GM23338 (cell line): ENCODE measurements at regions not wholly inside any gene's neighbourhood (a gene's known extent, or its start where the extent isn't known, plus 50 kb on each side); places are given as distances from the start of the nearest gene placed in this dataset.

ENCODE experiments used
- ATAC-seq: fragments of 200-7000 bp; cut with Tn5 transposase; 3 replicates; pipeline ENCODE4 v1.9.1; 2020
- DNase-seq: peaks from one replicate; pipeline ENCODE4 v3.0.0-alpha.2; 2015; ENCODE audit warnings: low spot score
- H2AFZ ChIP-seq: fragments of 200-600 bp; sonication (generic); 2 replicates; pipeline ENCODE4 v1.8.0; 2016; ENCODE audit warnings: antibody characterized with exemption, mild to moderate bottlenecking, moderate library complexity
- H3F3A ChIP-seq: fragments of 200-600 bp; sonication (generic); replicated peaks from 2 replicates; pipeline ENCODE4 v1.8.0; 2017; ENCODE audit warnings: antibody characterized with exemption, mixed run types, low read depth
- H3K27ac ChIP-seq: fragments of 200-600 bp; sonication (generic); 2 replicates; pipeline ENCODE4 v1.6.1; 2016; ENCODE audit warnings: low read depth
- H3K27me3 ChIP-seq: fragments of 200-600 bp; sonication (generic); 2 replicates; pipeline ENCODE4 v1.8.0; 2016; ENCODE audit warnings: mild to moderate bottlenecking, mixed run types, moderate library complexity; ENCODE audit not compliant: insufficient read depth
- H3K36me3 ChIP-seq: fragments of 200-600 bp; sonication (generic); 2 replicates; pipeline ENCODE4 v1.8.0; 2016; ENCODE audit warnings: mild to moderate bottlenecking; ENCODE audit not compliant: insufficient read depth
- H3K4me1 ChIP-seq: fragments of 200-600 bp; sonication (generic); 2 replicates; pipeline ENCODE4 v1.8.0; 2016; ENCODE audit warnings: mild to moderate bottlenecking, moderate library complexity; ENCODE audit not compliant: insufficient read depth
- H3K4me2 ChIP-seq: fragments of 200-600 bp; sonication (generic); 2 replicates; pipeline ENCODE4 v1.7.1; 2017; ENCODE audit warnings: mixed run types
- H3K4me3 ChIP-seq: fragments of 200-600 bp; sonication (generic); 2 replicates; pipeline ENCODE4 v1.6.1; 2016; ENCODE audit warnings: mixed run types
- H3K79me2 ChIP-seq: fragments of 200-600 bp; sonication (generic); replicated peaks from 2 replicates; pipeline ENCODE4 v1.8.0; 2017; ENCODE audit warnings: mild to moderate bottlenecking; ENCODE audit not compliant: insufficient read depth
- H3K9me2 ChIP-seq: fragments of 200-600 bp; sonication (generic); 2 replicates; pipeline ENCODE4 v1.8.0; 2017; ENCODE audit not compliant: insufficient read depth
- H4K20me1 ChIP-seq: fragments of 200-600 bp; sonication (generic); replicated peaks from 2 replicates; pipeline ENCODE4 v1.8.0; 2017; ENCODE audit warnings: mild to moderate bottlenecking; ENCODE audit not compliant: insufficient read depth
- H3K27ac Mint-ChIP-seq: 2 replicates; pipeline ENCODE4 v1.8.0; 2020; ENCODE audit warnings: inconsistent platforms, mild to moderate bottlenecking, moderate library complexity, mixed read lengths
- H3K27me3 Mint-ChIP-seq: 3 replicates; pipeline ENCODE4 v1.8.0; 2022; ENCODE audit warnings: low read depth, mild to moderate bottlenecking, moderate library complexity, mixed read lengths, inconsistent platforms; ENCODE audit not compliant: insufficient read depth, poor library complexity
- H3K36me3 Mint-ChIP-seq: 3 replicates; pipeline ENCODE4 v1.8.0; 2021; ENCODE audit warnings: low read depth, mild to moderate bottlenecking, inconsistent platforms, moderate library complexity, mixed read lengths
- H3K4me1 Mint-ChIP-seq: 3 replicates; pipeline ENCODE4 v1.8.0; 2020; ENCODE audit warnings: mild to moderate bottlenecking, inconsistent platforms, mixed read lengths
- H3K4me3 Mint-ChIP-seq: 3 replicates; pipeline ENCODE4 v1.8.0; 2021; ENCODE audit warnings: moderate library complexity, mild to moderate bottlenecking, inconsistent platforms, mixed read lengths
- H3K9me3 Mint-ChIP-seq: 3 replicates; pipeline ENCODE4 v1.8.0; 2020; ENCODE audit warnings: moderate library complexity, mild to moderate bottlenecking, inconsistent platforms, mixed read lengths
- CREB1 ChIP-seq: fragments of 250-450 bp; sonication (Bioruptor Pico); IDR thresholded peaks from 2 replicates; pipeline ENCODE4 v1.5.0; 2020; ENCODE audit warnings: low read depth, mild to moderate bottlenecking, moderate library complexity
- EZH2phosphoT487 ChIP-seq: fragments of 200-600 bp; sonication (generic); IDR thresholded peaks from one replicate; pipeline ENCODE4 v1.8.1; 2018; ENCODE audit warnings: antibody characterized with exemption; ENCODE audit not compliant: unreplicated experiment
- JUNB ChIP-seq: IDR thresholded peaks from one replicate; pipeline ENCODE4 v1.6.1; 2016; ENCODE audit warnings: antibody characterized with exemption; ENCODE audit not compliant: unreplicated experiment
- NANOG ChIP-seq: IDR thresholded peaks from 2 replicates; pipeline ENCODE4 v1.6.1; 2016; ENCODE audit warnings: antibody characterized with exemption, borderline replicate concordance
- POLR2AphosphoS5 ChIP-seq: IDR thresholded peaks from 2 replicates; pipeline ENCODE4 v1.6.1; 2016; ENCODE audit warnings: antibody characterized with exemption, low read depth
- STAT1 ChIP-seq: IDR thresholded peaks from one replicate; pipeline ENCODE4 v1.6.1; 2016; ENCODE audit warnings: antibody characterized with exemption; ENCODE audit not compliant: unreplicated experiment
- ZNF114 ChIP-seq: fragments of 250-450 bp; sonication (Bioruptor Pico); IDR thresholded peaks from 2 replicates; pipeline ENCODE4 v1.5.0; 2020; ENCODE audit warnings: mild to moderate bottlenecking, moderate library complexity
- ZNF331 ChIP-seq: fragments of 250-450 bp; sonication (Bioruptor Pico); IDR thresholded peaks from 2 replicates; pipeline ENCODE4 v1.5.0; 2020; ENCODE audit warnings: low read depth, mild to moderate bottlenecking, moderate library complexity
- TF ChIP-seq, protein P1 (sequence below), 2 experiments: fragments of 200-600 bp in 1 of 2; sonication (generic) in 1 of 2; conservative IDR thresholded peaks; 2 replicates each; pipeline versions ENCODE4 v1.5.1 to v1.6.1; 2016 to 2017; ENCODE audit warnings: antibody characterized with exemption in 2 of 2, low read depth in 2 of 2, mild to moderate bottlenecking in 2 of 2, moderate library complexity in 1 of 2
- TF ChIP-seq, protein P2 (sequence below): IDR thresholded peaks from one replicate; pipeline ENCODE4 v1.6.1; 2018; ENCODE audit warnings: antibody characterized with exemption; ENCODE audit not compliant: unreplicated experiment
- TF ChIP-seq, protein P3 (sequence below): IDR thresholded peaks from 2 replicates; pipeline ENCODE4 v1.6.1; 2016; ENCODE audit warnings: antibody characterized with exemption

DNA sequence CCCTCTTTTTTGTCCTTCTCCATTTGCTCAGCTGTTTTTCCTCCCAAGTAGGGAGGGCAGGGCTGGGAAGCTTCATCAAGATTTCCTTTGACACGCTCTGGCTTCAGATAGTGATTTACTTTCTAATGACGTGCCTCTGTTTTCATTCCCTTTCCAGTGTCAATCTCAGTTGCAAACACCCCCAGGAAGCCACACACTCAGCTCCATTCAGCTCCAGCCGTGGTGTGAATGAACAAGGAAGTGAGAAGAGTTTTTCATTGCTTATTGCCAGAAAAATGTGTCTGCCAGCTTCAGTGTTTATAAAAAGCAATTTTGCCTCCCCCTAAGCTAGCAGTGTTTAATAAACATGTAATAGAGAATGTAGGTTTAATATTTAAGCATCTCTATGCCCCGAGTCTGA is 108.7 kb upstream of the DPP6 start:
- Histone ChIP-seq H2AFZ (no peak overlapping the region), H3K36me3 (peaks cover 14% of the 10 kb centered on the region; the same call in 1 of the 2 replicates), H3K4me3 (no peak overlapping the region), H3K4me1 (no peaks in the 10 kb centered on the region), H3K9me2 (no peaks in the 10 kb centered on the region), H3K27me3 (no peaks in the 10 kb centered on the region), H3K79me2 (no peaks in the 10 kb centered on the region), H4K20me1 (no peaks in the 10 kb centered on the region), H3K4me2 (no peak overlapping the region), H3F3A (no peaks in the 10 kb centered on the region), H3K27ac (no peak overlapping the region)
- peaks cover 24% of the 10 kb centered on the region for H3K36me3 Mint-ChIP-seq
- H3K9me3 Mint-ChIP-seq = peaks cover 93% of the 10 kb centered on the region
- no peak overlapping the region for H3K27ac Mint-ChIP-seq
- no peaks in the 10 kb centered on the region for H3K27me3 Mint-ChIP-seq
- no peak overlapping the region for H3K4me3 Mint-ChIP-seq
- ATAC-seq = no peak
- peaks cover 11% of the 10 kb centered on the region for H3K4me1 Mint-ChIP-seq
- TF ChIP-seq POLR2AphosphoS5 (no peak), JUNB (no peak), EZH2phosphoT487 (no peak), STAT1 (no peak), CREB1 (no peak), NANOG (no peak)
- TF ChIP-seq, protein P1, sequence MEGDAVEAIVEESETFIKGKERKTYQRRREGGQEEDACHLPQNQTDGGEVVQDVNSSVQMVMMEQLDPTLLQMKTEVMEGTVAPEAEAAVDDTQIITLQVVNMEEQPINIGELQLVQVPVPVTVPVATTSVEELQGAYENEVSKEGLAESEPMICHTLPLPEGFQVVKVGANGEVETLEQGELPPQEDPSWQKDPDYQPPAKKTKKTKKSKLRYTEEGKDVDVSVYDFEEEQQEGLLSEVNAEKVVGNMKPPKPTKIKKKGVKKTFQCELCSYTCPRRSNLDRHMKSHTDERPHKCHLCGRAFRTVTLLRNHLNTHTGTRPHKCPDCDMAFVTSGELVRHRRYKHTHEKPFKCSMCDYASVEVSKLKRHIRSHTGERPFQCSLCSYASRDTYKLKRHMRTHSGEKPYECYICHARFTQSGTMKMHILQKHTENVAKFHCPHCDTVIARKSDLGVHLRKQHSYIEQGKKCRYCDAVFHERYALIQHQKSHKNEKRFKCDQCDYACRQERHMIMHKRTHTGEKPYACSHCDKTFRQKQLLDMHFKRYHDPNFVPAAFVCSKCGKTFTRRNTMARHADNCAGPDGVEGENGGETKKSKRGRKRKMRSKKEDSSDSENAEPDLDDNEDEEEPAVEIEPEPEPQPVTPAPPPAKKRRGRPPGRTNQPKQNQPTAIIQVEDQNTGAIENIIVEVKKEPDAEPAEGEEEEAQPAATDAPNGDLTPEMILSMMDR (conservative IDR thresholded peaks at IDR 0.05; ENCODE audit: low read depth in 2 of 2) = no peak
- TF ChIP-seq, protein P2, sequence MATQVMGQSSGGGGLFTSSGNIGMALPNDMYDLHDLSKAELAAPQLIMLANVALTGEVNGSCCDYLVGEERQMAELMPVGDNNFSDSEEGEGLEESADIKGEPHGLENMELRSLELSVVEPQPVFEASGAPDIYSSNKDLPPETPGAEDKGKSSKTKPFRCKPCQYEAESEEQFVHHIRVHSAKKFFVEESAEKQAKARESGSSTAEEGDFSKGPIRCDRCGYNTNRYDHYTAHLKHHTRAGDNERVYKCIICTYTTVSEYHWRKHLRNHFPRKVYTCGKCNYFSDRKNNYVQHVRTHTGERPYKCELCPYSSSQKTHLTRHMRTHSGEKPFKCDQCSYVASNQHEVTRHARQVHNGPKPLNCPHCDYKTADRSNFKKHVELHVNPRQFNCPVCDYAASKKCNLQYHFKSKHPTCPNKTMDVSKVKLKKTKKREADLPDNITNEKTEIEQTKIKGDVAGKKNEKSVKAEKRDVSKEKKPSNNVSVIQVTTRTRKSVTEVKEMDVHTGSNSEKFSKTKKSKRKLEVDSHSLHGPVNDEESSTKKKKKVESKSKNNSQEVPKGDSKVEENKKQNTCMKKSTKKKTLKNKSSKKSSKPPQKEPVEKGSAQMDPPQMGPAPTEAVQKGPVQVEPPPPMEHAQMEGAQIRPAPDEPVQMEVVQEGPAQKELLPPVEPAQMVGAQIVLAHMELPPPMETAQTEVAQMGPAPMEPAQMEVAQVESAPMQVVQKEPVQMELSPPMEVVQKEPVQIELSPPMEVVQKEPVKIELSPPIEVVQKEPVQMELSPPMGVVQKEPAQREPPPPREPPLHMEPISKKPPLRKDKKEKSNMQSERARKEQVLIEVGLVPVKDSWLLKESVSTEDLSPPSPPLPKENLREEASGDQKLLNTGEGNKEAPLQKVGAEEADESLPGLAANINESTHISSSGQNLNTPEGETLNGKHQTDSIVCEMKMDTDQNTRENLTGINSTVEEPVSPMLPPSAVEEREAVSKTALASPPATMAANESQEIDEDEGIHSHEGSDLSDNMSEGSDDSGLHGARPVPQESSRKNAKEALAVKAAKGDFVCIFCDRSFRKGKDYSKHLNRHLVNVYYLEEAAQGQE = no peak
- TF ChIP-seq, protein P3, sequence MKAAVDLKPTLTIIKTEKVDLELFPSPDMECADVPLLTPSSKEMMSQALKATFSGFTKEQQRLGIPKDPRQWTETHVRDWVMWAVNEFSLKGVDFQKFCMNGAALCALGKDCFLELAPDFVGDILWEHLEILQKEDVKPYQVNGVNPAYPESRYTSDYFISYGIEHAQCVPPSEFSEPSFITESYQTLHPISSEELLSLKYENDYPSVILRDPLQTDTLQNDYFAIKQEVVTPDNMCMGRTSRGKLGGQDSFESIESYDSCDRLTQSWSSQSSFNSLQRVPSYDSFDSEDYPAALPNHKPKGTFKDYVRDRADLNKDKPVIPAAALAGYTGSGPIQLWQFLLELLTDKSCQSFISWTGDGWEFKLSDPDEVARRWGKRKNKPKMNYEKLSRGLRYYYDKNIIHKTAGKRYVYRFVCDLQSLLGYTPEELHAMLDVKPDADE = no peak
- DNase-seq = no peak

DNA sequence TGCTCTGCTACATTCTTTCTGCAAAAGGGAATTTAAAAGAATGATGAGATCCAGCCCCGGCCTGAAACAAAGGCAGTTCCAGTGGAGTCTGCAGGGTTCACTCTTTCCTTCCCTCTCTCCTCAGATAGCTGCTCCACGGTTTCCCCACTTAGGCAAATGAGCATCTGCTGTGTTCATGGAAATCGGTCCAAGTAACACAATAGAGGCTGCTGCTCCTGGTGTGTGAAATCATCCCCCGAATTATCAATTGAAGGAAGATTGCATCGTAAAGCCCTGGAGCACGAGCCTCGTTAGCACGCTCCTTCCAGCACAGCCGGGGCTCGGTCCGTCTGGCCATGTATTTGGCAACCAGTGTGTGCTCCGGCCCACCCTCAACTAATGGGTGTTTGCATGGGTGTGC is 108.3 kb upstream of the DPP6 start:
- peaks cover 11% of the 10 kb centered on the region for H3K4me1 Mint-ChIP-seq
- peaks cover 93% of the 10 kb centered on the region for H3K9me3 Mint-ChIP-seq
- H3K36me3 Mint-ChIP-seq = peaks cover 24% of the 10 kb centered on the region
- Histone ChIP-seq H3K4me1 (no peaks in the 10 kb centered on the region), H4K20me1 (no peaks in the 10 kb centered on the region), H2AFZ (no peak overlapping the region), H3K4me3 (no peak overlapping the region), H3K79me2 (no peaks in the 10 kb centered on the region), H3F3A (no peaks in the 10 kb centered on the region), H3K9me2 (no peaks in the 10 kb centered on the region), H3K36me3 (peaks cover 11% of the 10 kb centered on the region; the same call in 1 of the 2 replicates), H3K27me3 (no peaks in the 10 kb centered on the region), H3K27ac (no peak overlapping the region), H3K4me2 (no peak overlapping the region)
- DNase-seq (no peak), ATAC-seq (no peak)
- H3K27me3 Mint-ChIP-seq = no peaks in the 10 kb centered on the region
- no peak overlapping the region for H3K4me3 Mint-ChIP-seq
- no peak overlapping the region for H3K27ac Mint-ChIP-seq
- no peak for TF ChIP-seq POLR2AphosphoS5
- TF ChIP-seq EZH2phosphoT487 = no peak
- TF ChIP-seq STAT1 = no peak
- no peak for TF ChIP-seq JUNB
- no peak for TF ChIP-seq ZNF114 (CRISPR knock-in tag)
- TF ChIP-seq, protein P3 = no peak
- no peak for TF ChIP-seq ZNF331 (CRISPR knock-in tag)
- TF ChIP-seq, protein P2 = no peak
- no peak for TF ChIP-seq CREB1
